PFSK-1 (cell line): ENCODE measurements at regions not wholly inside any gene's neighbourhood (a gene's known extent, or its start where the extent isn't known, plus 50 kb on each side); places are given as distances from the start of the nearest gene placed in this dataset.

Experiments used
- FOXP2 ChIP-seq: optimal IDR thresholded peaks from 2 replicates; pipeline ENCODE3; 2011; ENCODE audit warnings: borderline replicate concordance, control low read depth, inconsistent platforms; ENCODE audit not compliant: insufficient read depth; ENCODE audit errors: extremely low read length, extremely low read depth
- POLR2AphosphoS5 ChIP-seq: IDR thresholded peaks from 2 replicates; pipeline ENCODE4 v1.6.1; 2012; ENCODE audit warnings: low read depth, mild to moderate bottlenecking, control low read depth, low read length, moderate library complexity
- SIN3A ChIP-seq: IDR thresholded peaks from 2 replicates; pipeline ENCODE4 v1.6.1; 2012; ENCODE audit warnings: mild to moderate bottlenecking, low read length, moderate library complexity, borderline replicate concordance; ENCODE audit not compliant: insufficient read depth
- TAF1 ChIP-seq: IDR thresholded peaks from 2 replicates; pipeline ENCODE4 v1.6.1; 2012; ENCODE audit warnings: low read length, control low read depth, borderline replicate concordance; ENCODE audit not compliant: insufficient read depth
- TF ChIP-seq, protein P1 (sequence below), 2 experiments: IDR thresholded peaks; 2 replicates each; pipeline versions ENCODE4 v1.6.1 to v1.8.0; 2011 to 2012; ENCODE audit warnings: low read depth in 2 of 2, low read length in 2 of 2, control low read depth in 1 of 2, inconsistent platforms in 1 of 2, mild to moderate bottlenecking in 1 of 2, moderate library complexity in 1 of 2; ENCODE audit not compliant: insufficient read depth in 1 of 2

DNA sequence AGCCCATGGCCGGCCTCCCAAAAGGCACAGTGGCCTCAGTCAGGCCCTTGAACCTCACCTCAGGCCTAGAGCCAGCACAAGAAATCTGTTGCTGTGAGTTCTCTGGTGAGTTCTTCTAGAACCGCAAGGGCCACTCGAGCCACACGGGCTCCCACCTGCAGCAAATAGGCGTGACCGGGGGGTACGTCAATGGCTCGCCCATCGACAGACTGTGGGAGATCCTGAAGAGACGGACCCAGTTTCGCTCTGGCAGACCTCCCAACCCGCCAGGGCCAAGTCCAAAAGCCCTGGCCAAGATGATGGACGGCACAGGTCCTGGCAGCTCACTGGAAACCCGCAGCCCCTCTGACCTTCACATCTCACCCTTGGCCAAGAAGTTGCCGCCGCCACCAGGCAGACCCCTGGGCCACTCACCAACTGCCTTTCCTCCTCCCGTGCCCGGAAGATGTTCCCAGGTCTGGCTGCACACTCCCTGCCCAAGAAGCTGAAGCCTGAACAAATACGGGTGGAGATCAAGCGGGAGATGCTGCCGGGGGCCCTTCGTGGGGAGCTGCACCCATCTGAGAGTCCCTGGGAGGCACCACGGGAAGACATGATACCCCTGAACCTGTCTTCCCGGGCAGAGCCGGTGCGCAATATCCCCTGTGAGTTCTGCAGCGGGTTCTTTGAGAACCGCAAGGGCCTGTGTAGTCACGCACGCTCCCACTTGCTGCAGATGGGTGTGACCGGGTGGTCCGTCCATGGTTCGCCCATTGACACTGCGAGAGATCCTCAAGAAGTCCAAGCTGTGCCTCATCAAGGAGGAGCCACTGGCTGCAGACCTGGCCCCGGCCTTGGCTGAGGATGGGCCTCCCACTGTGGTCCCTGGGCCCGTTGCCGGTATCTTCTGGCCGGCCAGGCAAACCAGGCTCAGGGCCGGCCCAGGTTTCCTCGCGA, 544.2 kb upstream of the CCDC179 start:
- TF ChIP-seq SIN3A: no peak
- TF ChIP-seq POLR2AphosphoS5: no peak
- no peak for TF ChIP-seq TAF1
- TF ChIP-seq, protein P1, sequence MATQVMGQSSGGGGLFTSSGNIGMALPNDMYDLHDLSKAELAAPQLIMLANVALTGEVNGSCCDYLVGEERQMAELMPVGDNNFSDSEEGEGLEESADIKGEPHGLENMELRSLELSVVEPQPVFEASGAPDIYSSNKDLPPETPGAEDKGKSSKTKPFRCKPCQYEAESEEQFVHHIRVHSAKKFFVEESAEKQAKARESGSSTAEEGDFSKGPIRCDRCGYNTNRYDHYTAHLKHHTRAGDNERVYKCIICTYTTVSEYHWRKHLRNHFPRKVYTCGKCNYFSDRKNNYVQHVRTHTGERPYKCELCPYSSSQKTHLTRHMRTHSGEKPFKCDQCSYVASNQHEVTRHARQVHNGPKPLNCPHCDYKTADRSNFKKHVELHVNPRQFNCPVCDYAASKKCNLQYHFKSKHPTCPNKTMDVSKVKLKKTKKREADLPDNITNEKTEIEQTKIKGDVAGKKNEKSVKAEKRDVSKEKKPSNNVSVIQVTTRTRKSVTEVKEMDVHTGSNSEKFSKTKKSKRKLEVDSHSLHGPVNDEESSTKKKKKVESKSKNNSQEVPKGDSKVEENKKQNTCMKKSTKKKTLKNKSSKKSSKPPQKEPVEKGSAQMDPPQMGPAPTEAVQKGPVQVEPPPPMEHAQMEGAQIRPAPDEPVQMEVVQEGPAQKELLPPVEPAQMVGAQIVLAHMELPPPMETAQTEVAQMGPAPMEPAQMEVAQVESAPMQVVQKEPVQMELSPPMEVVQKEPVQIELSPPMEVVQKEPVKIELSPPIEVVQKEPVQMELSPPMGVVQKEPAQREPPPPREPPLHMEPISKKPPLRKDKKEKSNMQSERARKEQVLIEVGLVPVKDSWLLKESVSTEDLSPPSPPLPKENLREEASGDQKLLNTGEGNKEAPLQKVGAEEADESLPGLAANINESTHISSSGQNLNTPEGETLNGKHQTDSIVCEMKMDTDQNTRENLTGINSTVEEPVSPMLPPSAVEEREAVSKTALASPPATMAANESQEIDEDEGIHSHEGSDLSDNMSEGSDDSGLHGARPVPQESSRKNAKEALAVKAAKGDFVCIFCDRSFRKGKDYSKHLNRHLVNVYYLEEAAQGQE (IDR thresholded peaks at IDR 0.05; ENCODE audit: insufficient read depth in 1 of 2, low read depth in 2 of 2, low read length in 2 of 2): no peak
- no peak for TF ChIP-seq FOXP2
